CD4-positive, alpha-beta T cell treated with Interferon alpha-2 for 1 hour (primary cell): ENCODE measurements at regions not wholly inside any gene's neighbourhood (a gene's known extent, or its start where the extent isn't known, plus 50 kb on each side); places are given as distances from the start of the nearest gene placed in this dataset.

Experiments
- DNase-seq, 2 donors: peaks; one replicate each; pipeline ENCODE4 v3.0.0-alpha.2; 2020 to 2022

DNA sequence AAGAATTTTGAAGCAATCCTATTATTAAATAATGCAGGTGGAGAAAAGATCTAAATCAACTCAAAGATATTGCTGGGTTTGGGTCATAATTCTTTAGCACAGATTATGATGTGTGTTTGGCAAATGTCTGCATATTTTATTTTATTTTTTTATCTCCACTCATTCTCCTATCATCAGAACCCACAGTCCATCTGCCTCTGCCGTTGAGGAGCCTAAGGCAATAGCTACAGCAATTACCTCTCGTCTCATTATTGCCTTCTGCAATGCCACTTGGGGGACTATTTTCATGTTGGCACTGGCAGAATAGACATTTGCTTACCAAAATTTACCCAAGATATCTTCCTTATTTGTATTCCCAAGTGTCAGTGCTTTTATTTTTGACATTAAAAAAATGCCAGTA lies 815.9 kb upstream of the CNTNAP5 start:
- DNase-seq = no peak

DNA sequence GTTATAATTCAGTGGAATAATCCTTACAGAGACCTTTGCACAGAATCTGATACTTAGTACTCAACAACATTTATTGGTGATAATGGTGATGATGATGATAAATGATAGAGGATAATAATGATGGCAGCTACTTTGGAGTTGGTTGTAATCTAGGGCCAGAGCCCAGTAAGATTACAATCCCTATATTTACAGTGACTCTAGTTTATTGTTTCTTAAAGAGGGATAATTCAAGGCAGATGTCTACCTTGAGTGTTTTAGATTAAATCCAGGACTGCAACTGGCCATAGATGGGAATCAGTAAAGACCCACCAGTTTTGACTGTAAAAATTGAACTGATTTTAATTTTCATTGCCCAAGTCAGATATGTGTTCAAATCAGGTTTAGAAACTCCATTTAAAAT lies 813.9 kb upstream of the CNTNAP5 start:
- DNase-seq = no peak

DNA sequence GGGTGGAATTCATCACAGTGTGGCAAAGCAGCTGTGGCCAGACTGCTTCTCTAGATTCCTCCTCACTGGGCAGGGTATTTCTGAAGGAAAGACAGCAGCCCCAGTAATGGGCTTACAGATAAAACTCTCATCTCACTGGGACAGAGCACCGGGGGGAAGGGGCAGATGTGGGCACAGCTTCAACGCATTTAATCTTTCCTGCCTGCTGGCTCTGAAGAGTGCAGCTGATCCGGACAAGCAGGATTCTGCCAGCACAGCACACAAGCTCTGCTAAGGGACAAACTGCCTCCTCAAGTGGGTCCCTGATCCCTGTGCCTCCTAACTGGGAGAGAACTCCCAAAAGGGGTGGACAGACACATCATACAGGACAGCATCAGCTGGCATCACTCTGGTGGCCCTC lies 779.9 kb upstream of the CNTNAP5 start:
- no peak for DNase-seq

DNA sequence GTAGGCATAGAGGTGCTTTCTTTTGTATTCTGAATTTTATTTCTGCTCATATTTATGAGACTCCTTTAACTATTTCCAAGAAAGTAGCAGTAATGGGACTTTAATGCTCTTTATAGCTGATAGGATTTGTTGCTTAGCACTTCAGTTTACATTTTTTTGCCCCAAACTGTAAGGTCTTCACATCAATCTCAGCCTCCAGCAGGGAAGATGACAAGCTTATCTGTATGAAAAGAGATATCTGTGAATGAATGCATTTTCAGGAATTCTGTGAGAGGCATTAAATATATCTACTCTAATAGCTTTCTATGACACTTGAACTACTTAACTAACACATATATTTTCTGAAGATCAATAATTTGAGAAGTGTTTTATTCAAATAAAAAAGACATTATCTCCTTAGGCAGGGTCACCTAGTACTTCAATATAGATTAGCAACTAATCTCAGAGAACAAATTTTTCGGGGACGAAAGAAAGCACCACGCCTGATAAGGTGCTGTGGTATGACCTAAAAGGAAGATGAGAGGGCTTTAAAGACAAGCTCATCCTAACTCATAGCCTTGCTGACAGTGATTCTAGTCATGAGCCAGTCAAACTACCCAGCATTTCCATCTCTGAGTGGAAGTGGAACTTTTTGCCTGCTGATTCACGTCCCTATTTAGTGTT lies 766.1 kb upstream of the CNTNAP5 start:
- DNase-seq = no peak

DNA sequence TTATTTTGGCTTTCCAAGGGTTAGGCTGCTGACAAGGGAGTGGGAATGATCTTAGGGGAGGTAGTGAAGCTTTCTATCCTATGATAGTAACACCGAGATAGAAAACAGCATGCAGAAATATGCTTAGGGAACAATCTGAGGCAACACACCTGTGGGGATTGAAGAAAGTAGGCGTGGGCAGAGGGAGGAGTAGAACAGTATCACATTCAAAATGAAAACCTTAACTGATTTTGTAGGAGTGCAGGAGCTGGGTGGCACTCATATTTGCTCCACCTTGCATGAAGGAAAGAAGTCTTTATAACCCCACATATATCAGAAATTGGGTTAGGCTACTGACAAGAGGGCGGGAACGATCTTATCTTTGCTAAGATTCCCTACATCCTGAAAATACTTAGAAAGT lies 762.2 kb upstream of the CNTNAP5 start:
- DNase-seq = no peak

DNA sequence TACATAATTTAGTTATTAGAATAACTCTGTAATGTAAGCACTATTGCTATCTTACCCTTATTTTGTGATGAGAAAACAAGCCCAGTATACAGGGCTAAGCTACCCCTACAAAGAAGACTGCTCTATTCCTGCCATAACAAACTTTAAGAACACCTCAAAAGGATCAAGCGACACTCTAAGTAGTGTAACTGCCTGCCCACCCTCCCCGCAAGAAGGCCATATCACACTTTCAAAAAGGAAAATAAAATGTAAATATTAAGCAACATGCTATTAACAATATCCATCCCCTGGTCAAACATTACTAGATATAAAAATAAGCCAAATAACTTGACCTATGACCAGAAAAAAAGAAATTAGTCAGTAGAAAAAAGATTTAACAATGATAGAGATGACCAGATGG lies 741.7 kb upstream of the CNTNAP5 start:
- DNase-seq = no peak

DNA sequence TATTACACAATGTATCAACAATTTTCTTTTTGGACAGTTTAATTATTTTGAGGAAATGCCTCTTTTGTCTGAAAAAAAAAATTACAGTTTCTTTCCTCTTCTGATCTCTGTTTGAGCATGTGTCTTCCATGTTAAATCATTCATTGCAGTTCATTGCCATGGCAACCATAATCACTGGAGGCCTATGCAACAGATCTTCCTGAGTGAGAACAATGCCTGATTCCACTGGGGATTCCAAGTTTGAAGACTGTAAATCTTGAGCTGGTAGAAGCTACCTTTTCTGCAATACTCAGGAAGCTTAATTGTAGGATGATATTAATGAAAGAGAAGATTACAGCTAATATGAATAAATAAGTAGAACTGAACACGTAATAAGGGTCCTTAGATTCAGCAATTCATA lies 721.4 kb upstream of the CNTNAP5 start:
- DNase-seq = no peak
